Stimulated activated effector memory CD8-positive, alpha-beta T cell treated with anti-CD3 and anti-CD28 coated beads, Interleukin-12 subunit alpha, Interleukin-12 subunit beta, amount 100 ng/mL, for 72 hours (primary cell): ENCODE measurements at regions not wholly inside any gene's neighbourhood (a gene's known extent, or its start where the extent isn't known, plus 50 kb on each side); places are given as distances from the start of the nearest gene placed in this dataset.
"Not testable (repeated sequence)": the region's sequence is repeated elsewhere in the genome, so short reads cannot be mapped to it uniquely, and the experiment has no call there.

Source experiments
- ATAC-seq: fragments of 150-1000 bp; cut with Tn5 transposase; 2 replicates; pipeline ENCODE4 v1.10.0; 2021
- DNase-seq, 2 donors: peaks; one replicate each; pipeline ENCODE4 v3.0.0; 2021 to 2022; ENCODE audit warnings: low spot score in 2 of 2
- H3K27ac Mint-ChIP-seq: one replicate; pipeline ENCODE4 v1.8.0; 2022; ENCODE audit warnings: mild to moderate bottlenecking, mixed read lengths
- H3K36me3 Mint-ChIP-seq: one replicate; pipeline ENCODE4 v1.8.0; 2022; ENCODE audit warnings: mild to moderate bottlenecking, mixed read lengths
- H3K4me1 Mint-ChIP-seq: one replicate; pipeline ENCODE4 v1.8.0; 2022; ENCODE audit warnings: mixed read lengths
- H3K4me3 Mint-ChIP-seq: one replicate; pipeline ENCODE4 v1.8.0; 2022; ENCODE audit warnings: mild to moderate bottlenecking, mixed read lengths
- H3K9me3 Mint-ChIP-seq: one replicate; pipeline ENCODE4 v1.8.0; 2022; ENCODE audit warnings: mixed read lengths

- Mint-ChIP-seq H3K4me1 (peaks cover 87% of the 10 kb centered on the region), H3K36me3 (peaks cover 23% of the 10 kb centered on the region), H3K4me3 (peak overlapping the region; percentile 81), H3K9me3 (no peaks in the 10 kb centered on the region), H3K27ac (peak overlapping the region; percentile 98)
- DNase-seq (no peak), ATAC-seq (no peak)
Observed at GRCh38 chr2:43157506-43158246, 68.7 kb downstream of the ZFP36L2 start.

- Mint-ChIP-seq H3K4me1 (peaks cover 79% of the 10 kb centered on the region), H3K4me3 (no peak overlapping the region), H3K9me3 (no peaks in the 10 kb centered on the region), H3K27ac (peak overlapping the region; percentile 85), H3K36me3 (peaks cover 23% of the 10 kb centered on the region)
- DNase-seq (no peak), ATAC-seq (no peak)
Observed at GRCh38 chr2:43155851-43156411, 70.5 kb downstream of the ZFP36L2 start.

GRCh38 chr2:43154685-43155084, 71.7 kb downstream of the ZFP36L2 start:
- DNase-seq (no peak), ATAC-seq (no peak)
- H3K9me3 Mint-ChIP-seq: no peaks in the 10 kb centered on the region
- peaks cover 75% of the 10 kb centered on the region for H3K4me1 Mint-ChIP-seq
- H3K4me3 Mint-ChIP-seq: no peak overlapping the region
- peaks cover 23% of the 10 kb centered on the region for H3K36me3 Mint-ChIP-seq
- H3K27ac Mint-ChIP-seq: peak overlapping the region; percentile 9

GRCh38 chr2:43152741-43153647, 73.4 kb downstream of the ZFP36L2 start:
- peaks cover 70% of the 10 kb centered on the region for H3K4me1 Mint-ChIP-seq
- H3K36me3 Mint-ChIP-seq: peaks cover 17% of the 10 kb centered on the region
- ATAC-seq (no peak), DNase-seq (no peak)
- peak overlapping the region; percentile 9 for H3K27ac Mint-ChIP-seq
- H3K9me3 Mint-ChIP-seq: no peaks in the 10 kb centered on the region
- H3K4me3 Mint-ChIP-seq: no peak overlapping the region

- peaks cover 15% of the 10 kb centered on the region for H3K36me3 Mint-ChIP-seq
- H3K4me3 Mint-ChIP-seq: no peak overlapping the region
- no peaks in the 10 kb centered on the region for H3K9me3 Mint-ChIP-seq
- no peak for ATAC-seq
- peaks cover 68% of the 10 kb centered on the region for H3K4me1 Mint-ChIP-seq
- DNase-seq: no peak
- H3K27ac Mint-ChIP-seq: peak overlapping the region; percentile 9
Observed at GRCh38 chr2:43152186-43152585, 74.2 kb downstream of the ZFP36L2 start.

- DNase-seq (no peak), ATAC-seq (peak; percentile 95)
- peaks cover 15% of the 10 kb centered on the region for H3K36me3 Mint-ChIP-seq
- peak overlapping the region; percentile 76 for H3K27ac Mint-ChIP-seq
- peak overlapping the region; percentile 65 for H3K4me3 Mint-ChIP-seq
- peaks cover 50% of the 10 kb centered on the region for H3K4me1 Mint-ChIP-seq
- no peaks in the 10 kb centered on the region for H3K9me3 Mint-ChIP-seq
Observed at GRCh38 chr2:43149482-43150107, 76.8 kb downstream of the ZFP36L2 start.

GRCh38 chr2:43146083-43146482, 80.3 kb downstream of the ZFP36L2 start:
- H3K9me3 Mint-ChIP-seq: no peaks in the 10 kb centered on the region
- H3K27ac Mint-ChIP-seq: peak overlapping the region; percentile 45
- H3K36me3 Mint-ChIP-seq: peaks cover 15% of the 10 kb centered on the region
- H3K4me3 Mint-ChIP-seq: no peak overlapping the region
- DNase-seq (no peak), ATAC-seq (no peak)
- peaks cover 36% of the 10 kb centered on the region for H3K4me1 Mint-ChIP-seq

GRCh38 chr2:43144263-43144662, 82.1 kb downstream of the ZFP36L2 start:
- no peak for ATAC-seq

GRCh38 chr2:43143756-43144155, 82.7 kb downstream of the ZFP36L2 start:
- H3K4me1 Mint-ChIP-seq: peaks cover 38% of the 10 kb centered on the region
- no peaks in the 10 kb centered on the region for H3K9me3 Mint-ChIP-seq
- no peak for DNase-seq
- H3K4me3 Mint-ChIP-seq: no peak overlapping the region
- no peak for ATAC-seq
- peak overlapping the region; percentile 54 for H3K27ac Mint-ChIP-seq
- peaks cover 15% of the 10 kb centered on the region for H3K36me3 Mint-ChIP-seq

More at GRCh38 chr2:43144263-43144662, 82.1 kb downstream of the ZFP36L2 start:
- DNase-seq: no peak
- Mint-ChIP-seq H3K4me1 (peaks cover 38% of the 10 kb centered on the region), H3K9me3 (no peaks in the 10 kb centered on the region), H3K4me3 (no peak overlapping the region), H3K36me3 (peaks cover 19% of the 10 kb centered on the region), H3K27ac (peak overlapping the region; percentile 54)

- Mint-ChIP-seq H3K4me3 (peak overlapping the region; percentile 65), H3K36me3 (peaks cover 15% of the 10 kb centered on the region), H3K4me1 (peaks cover 43% of the 10 kb centered on the region), H3K27ac (peak overlapping the region; percentile 82), H3K9me3 (no peaks in the 10 kb centered on the region)
- ATAC-seq (peak; percentile 66), DNase-seq (no peak)
Observed at GRCh38 chr2:43142921-43143438, 83.4 kb downstream of the ZFP36L2 start.

- Mint-ChIP-seq H3K4me1 (peaks cover 50% of the 10 kb centered on the region), H3K36me3 (peaks cover 26% of the 10 kb centered on the region), H3K4me3 (peak overlapping the region; percentile 65)
- not testable (repeated sequence) for DNase-seq, ATAC-seq, H3K27ac Mint-ChIP-seq, H3K9me3 Mint-ChIP-seq
Observed at GRCh38 chr2:43141636-43142151, 84.7 kb downstream of the ZFP36L2 start.

- ATAC-seq: peak; percentile 86
- H3K9me3 Mint-ChIP-seq: no peaks in the 10 kb centered on the region
- H3K27ac Mint-ChIP-seq: peak overlapping the region; percentile 92
- no peak for DNase-seq
- peaks cover 26% of the 10 kb centered on the region for H3K36me3 Mint-ChIP-seq
- peak overlapping the region; percentile 53 for H3K4me3 Mint-ChIP-seq
- peaks cover 66% of the 10 kb centered on the region for H3K4me1 Mint-ChIP-seq
Observed at GRCh38 chr2:43139996-43140621, 86.3 kb downstream of the ZFP36L2 start.

GRCh38 chr2:43139501-43139900, 86.9 kb downstream of the ZFP36L2 start:
- H3K36me3 Mint-ChIP-seq: peaks cover 26% of the 10 kb centered on the region
- ATAC-seq: no peak
- peak overlapping the region; percentile 92 for H3K27ac Mint-ChIP-seq
- H3K4me1 Mint-ChIP-seq: peaks cover 69% of the 10 kb centered on the region
- peak overlapping the region; percentile 53 for H3K4me3 Mint-ChIP-seq
- H3K9me3 Mint-ChIP-seq: no peaks in the 10 kb centered on the region
- DNase-seq: no peak

GRCh38 chr2:43138441-43138840, 88.0 kb downstream of the ZFP36L2 start:
- DNase-seq (no peak), ATAC-seq (no peak)
- Mint-ChIP-seq H3K36me3 (peaks cover 26% of the 10 kb centered on the region), H3K4me3 (peak overlapping the region; percentile 53), H3K9me3 (no peaks in the 10 kb centered on the region), H3K27ac (peak overlapping the region; percentile 92), H3K4me1 (peaks cover 80% of the 10 kb centered on the region)
